Keratinocyte (primary cell): ENCODE measurements at regions not wholly inside any gene's neighbourhood (a gene's known extent, or its start where the extent isn't known, plus 50 kb on each side); places are given as distances from the start of the nearest gene placed in this dataset.

Experiments
- CTCF ChIP-seq, 3 experiments: IDR thresholded peaks in 1 of 3; conservative IDR thresholded peaks in 1 of 3; optimal IDR thresholded peaks in 1 of 3; 2 replicates in 2 of 3; 3 replicates in 1 of 3; pipeline versions ENCODE3 to v1.5.1; 2011; ENCODE audit warnings: low read length in 3 of 3, mild to moderate bottlenecking in 3 of 3, moderate library complexity in 2 of 3, control low read depth in 1 of 3, inconsistent platforms in 1 of 3; ENCODE audit not compliant: insufficient read depth in 2 of 3; ENCODE audit errors: extremely low read depth in 1 of 3
- EZH2 ChIP-seq: IDR thresholded peaks from one replicate; pipeline ENCODE4 v1.6.1; 2012; ENCODE audit warnings: inconsistent platforms, mild to moderate bottlenecking, low read length, moderate library complexity

- TF ChIP-seq CTCF (optimal IDR thresholded peaks at IDR 0.05 in 1 of 3, IDR thresholded peaks at IDR 0.05 in 1 of 3, conservative IDR thresholded peaks at IDR 0.05 in 1 of 3; ENCODE audit: extremely low read depth in 1 of 3, insufficient read depth in 2 of 3, low read length in 3 of 3), result no peak
- TF ChIP-seq EZH2, result no peak
Observed at GRCh38 chr20:60838297-60838696, 413.8 kb upstream of the CDH4 start.
